ENCODE measurements at regions not wholly inside any gene's neighbourhood (a gene's known extent, or its start where the extent isn't known, plus 50 kb on each side); places are given as distances from the start of the nearest gene placed in this dataset.

- no peak for DNase-seq (ENCODE audit: low read depth)
- TF ChIP-seq CTCF (conservative IDR thresholded peaks at IDR 0.05; ENCODE audit: control insufficient read depth, insufficient read depth, low read depth, low read length), result no peak
- no peak overlapping the region for H3K4me3 ChIP-seq (ENCODE audit: control insufficient read depth, low read depth, low read length)
These were observed 537.1 kb upstream of the ST8SIA4 start for GRCh38 chr5:101440173-101440572.

GRCh38 chr5:101437351-101437750 is 534.3 kb upstream of the ST8SIA4 start:
- TF ChIP-seq CTCF (conservative IDR thresholded peaks at IDR 0.05; ENCODE audit: control insufficient read depth, insufficient read depth, low read depth, low read length), result no peak
- H3K4me3 ChIP-seq (ENCODE audit: control insufficient read depth, low read depth, low read length), result no peak overlapping the region
- DNase-seq (ENCODE audit: low read depth), result no peak

DNA sequence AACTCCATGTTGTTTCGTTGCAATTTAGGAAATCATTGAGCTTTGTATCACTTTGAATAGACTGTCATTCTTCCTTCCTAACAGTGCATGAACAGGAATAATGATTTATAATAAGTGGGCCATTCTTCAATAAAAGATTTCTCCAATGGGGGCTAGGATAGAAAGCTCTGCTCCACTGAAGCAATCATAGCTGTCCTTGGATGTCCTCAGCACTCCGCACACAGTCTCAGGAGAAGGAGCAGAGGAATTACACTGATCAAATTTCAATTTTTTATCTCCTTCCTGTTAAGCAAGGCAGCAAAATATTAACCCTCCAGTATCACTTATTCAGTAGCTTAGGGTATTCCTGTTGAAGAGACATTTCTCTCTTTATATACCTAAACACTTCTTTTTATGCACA is 532.7 kb upstream of the ST8SIA4 start:
- TF ChIP-seq CTCF (conservative IDR thresholded peaks at IDR 0.05; ENCODE audit: control insufficient read depth, insufficient read depth, low read depth, low read length), result no peak
- no peak overlapping the region for H3K4me3 ChIP-seq (ENCODE audit: control insufficient read depth, low read depth, low read length)
- DNase-seq (ENCODE audit: low read depth), result no peak

DNA sequence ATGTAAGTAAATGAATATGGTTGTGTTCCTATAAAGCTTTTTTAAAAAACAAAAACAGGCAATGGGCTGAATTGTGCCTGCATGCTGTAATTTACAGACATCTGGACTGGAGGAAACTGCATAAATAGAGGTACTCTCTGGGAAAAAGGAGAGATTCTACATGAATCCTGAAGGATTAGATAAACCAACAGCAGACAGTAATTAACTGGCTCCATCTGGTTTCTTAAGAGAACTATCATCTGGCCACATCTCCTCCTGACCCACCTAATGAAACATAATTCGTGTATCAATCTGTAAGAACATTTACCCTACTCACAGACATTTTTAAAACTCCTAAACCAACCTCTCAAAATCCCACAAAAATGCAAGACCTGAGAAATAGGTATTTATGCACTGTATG is 528.1 kb upstream of the ST8SIA4 start:
- TF ChIP-seq CTCF (conservative IDR thresholded peaks at IDR 0.05; ENCODE audit: control insufficient read depth, insufficient read depth, low read depth, low read length), result no peak
- no peak for DNase-seq (ENCODE audit: low read depth)
- H3K4me3 ChIP-seq (ENCODE audit: control insufficient read depth, low read depth, low read length), result no peak overlapping the region

- DNase-seq (ENCODE audit: low read depth), result no peak
- H3K4me3 ChIP-seq (ENCODE audit: control insufficient read depth, low read depth, low read length), result no peak overlapping the region
- no peak for TF ChIP-seq CTCF (conservative IDR thresholded peaks at IDR 0.05; ENCODE audit: control insufficient read depth, insufficient read depth, low read depth, low read length)
These were observed 527.5 kb upstream of the ST8SIA4 start for GRCh38 chr5:101430551-101430950.

- peak; percentile 74 for DNase-seq (ENCODE audit: low read depth)
- TF ChIP-seq CTCF (conservative IDR thresholded peaks at IDR 0.05; ENCODE audit: control insufficient read depth, insufficient read depth, low read depth, low read length), result no peak
- no peak overlapping the region for H3K4me3 ChIP-seq (ENCODE audit: control insufficient read depth, low read depth, low read length)
These were observed 526.2 kb upstream of the ST8SIA4 start for GRCh38 chr5:101429241-101429640.

- no peak for TF ChIP-seq CTCF (conservative IDR thresholded peaks at IDR 0.05; ENCODE audit: control insufficient read depth, insufficient read depth, low read depth, low read length)
- DNase-seq (ENCODE audit: low read depth), result peak; percentile 82
- H3K4me3 ChIP-seq (ENCODE audit: control insufficient read depth, low read depth, low read length), result no peak overlapping the region
These were observed 522.3 kb upstream of the ST8SIA4 start for GRCh38 chr5:101425339-101425859.

Data from fibroblast of mammary gland (primary cell).